Neural cell (in vitro differentiated cells): ENCODE measurements at regions not wholly inside any gene's neighbourhood (a gene's known extent, or its start where the extent isn't known, plus 50 kb on each side); places are given as distances from the start of the nearest gene placed in this dataset.

ENCODE experiments used
- H2AFZ ChIP-seq: fragments of 200-600, 300-800 bp; sonication (generic), shearing (Covaris generic); 2 replicates; pipeline ENCODE4 v1.6.0; 2014; ENCODE audit warnings: low read depth, mild to moderate bottlenecking, antibody characterized with exemption, low read length, moderate library complexity
- H3F3A ChIP-seq: fragments of 200-600 bp; shearing (Covaris generic); 2 replicates; pipeline ENCODE4 v1.6.1; 2016; ENCODE audit warnings: mild to moderate bottlenecking, moderate library complexity, mixed read lengths, antibody characterized with exemption, low read length; ENCODE audit not compliant: insufficient read depth, poor library complexity, severe bottlenecking
- H3K27ac ChIP-seq: fragments of 200-600, 300-800 bp; sonication (generic), shearing (Covaris generic); 2 replicates; pipeline ENCODE4 v1.5.1; 2014; ENCODE audit warnings: mild to moderate bottlenecking, low read length, moderate library complexity
- H3K27me3 ChIP-seq: fragments of 300-800, 200-600 bp; sonication (generic), shearing (Covaris generic); 2 replicates; pipeline ENCODE4 v1.6.0; 2014; ENCODE audit warnings: mild to moderate bottlenecking, low read depth, low read length, moderate library complexity; ENCODE audit not compliant: insufficient read depth
- H3K36me3 ChIP-seq: fragments of 300-800, 200-600 bp; sonication (generic), shearing (Covaris generic); 2 replicates; pipeline ENCODE4 v1.5.1; 2014; ENCODE audit warnings: mild to moderate bottlenecking, antibody characterized with exemption, low read length, moderate library complexity; ENCODE audit not compliant: insufficient read depth
- H3K4me2 ChIP-seq: fragments of 300-800, 200-600 bp; sonication (generic), shearing (Covaris generic); 2 replicates; pipeline ENCODE4 v1.6.0; 2014; ENCODE audit warnings: mild to moderate bottlenecking, low read length
- H3K4me3 ChIP-seq: fragments of 300-800, 200-600 bp; sonication (generic), shearing (Covaris generic); 2 replicates; pipeline ENCODE4 v1.5.1; 2014; ENCODE audit warnings: mild to moderate bottlenecking, low read length, moderate library complexity
- H3K79me2 ChIP-seq: fragments of 200-600 bp; shearing (Covaris generic); replicated peaks from 2 replicates; pipeline ENCODE4 v1.6.0; 2014; ENCODE audit warnings: mild to moderate bottlenecking, low read length, moderate library complexity; ENCODE audit not compliant: insufficient read depth
- H3K9ac ChIP-seq: fragments of 300-800, 200-600 bp; sonication (generic), shearing (Covaris generic); 2 replicates; pipeline ENCODE4 v1.6.1; 2016; ENCODE audit warnings: mild to moderate bottlenecking, low read length, mixed read lengths
- H3K9me2 ChIP-seq: fragments of 200-600 bp; shearing (Covaris generic); 2 replicates; pipeline ENCODE4 v1.6.1; 2016; ENCODE audit warnings: mild to moderate bottlenecking, low read length, mixed read lengths; ENCODE audit not compliant: insufficient read depth
- H3K9me3 ChIP-seq: fragments of 200-600, 300-800 bp; sonication (generic), shearing (Covaris generic); 2 replicates; pipeline ENCODE4 v1.6.1; 2016; ENCODE audit warnings: mild to moderate bottlenecking, mixed run types, low read length, moderate library complexity, mixed read lengths
- H4K20me1 ChIP-seq: fragments of 200-600 bp; shearing (Covaris generic); 2 replicates; pipeline ENCODE4 v1.6.1; 2016; ENCODE audit warnings: mild to moderate bottlenecking, mixed run types; ENCODE audit not compliant: insufficient read depth
- EP300 ChIP-seq: fragments of 450-650 bp; conservative IDR thresholded peaks from 2 replicates; pipeline ENCODE4 v1.6.1; 2014; ENCODE audit warnings: antibody characterized with exemption, mild to moderate bottlenecking, moderate library complexity; ENCODE audit not compliant: poor library complexity, severe bottlenecking
- EZH2 ChIP-seq: fragments of 200-600, 300-800 bp; shearing (Covaris generic), sonication (generic); IDR thresholded peaks from 2 replicates; pipeline ENCODE4 v1.6.1; 2014; ENCODE audit warnings: antibody characterized with exemption, low read length, borderline replicate concordance, mild to moderate bottlenecking; ENCODE audit not compliant: insufficient read depth, poor library complexity, severe bottlenecking
- MXI1 ChIP-seq: fragments of 450-650 bp; conservative IDR thresholded peaks from 2 replicates; pipeline ENCODE4 v1.6.1; 2014; ENCODE audit warnings: antibody characterized with exemption, mild to moderate bottlenecking; ENCODE audit not compliant: poor library complexity, severe bottlenecking
- POLR2AphosphoS5 ChIP-seq: IDR thresholded peaks from 2 replicates; pipeline ENCODE4 v1.6.1; 2012
- REST ChIP-seq: IDR thresholded peaks from 2 replicates; pipeline ENCODE4 v1.6.1; 2012; ENCODE audit warnings: borderline replicate concordance
- SMC3 ChIP-seq: fragments of 450-650 bp; conservative IDR thresholded peaks from 2 replicates; pipeline ENCODE4 v1.6.1; 2014; ENCODE audit warnings: antibody characterized with exemption, mild to moderate bottlenecking, moderate library complexity; ENCODE audit not compliant: poor library complexity
- TAF1 ChIP-seq: IDR thresholded peaks from 2 replicates; pipeline ENCODE4 v1.6.1; 2012; ENCODE audit warnings: low read depth

GRCh38 chr15:66940368-66940767, 125.0 kb upstream of the SMAD3 start:
- Histone ChIP-seq H3K9ac (no peak overlapping the region), H3K27me3 (no peaks in the 10 kb centered on the region), H3K4me3 (no peak overlapping the region), H3K9me2 (no peaks in the 10 kb centered on the region), H3K27ac (peak overlapping the region; percentile 30), H4K20me1 (no peaks in the 10 kb centered on the region), H3K36me3 (no peaks in the 10 kb centered on the region), H3K79me2 (no peaks in the 10 kb centered on the region), H3K4me2 (no peak overlapping the region), H3F3A (no peaks in the 10 kb centered on the region), H3K9me3 (no peaks in the 10 kb centered on the region), H2AFZ (no peak overlapping the region)
- TF ChIP-seq EP300 (peak; percentile 95), EZH2 (no peak), SMC3 (no peak), POLR2AphosphoS5 (peak; percentile 73)

DNA sequence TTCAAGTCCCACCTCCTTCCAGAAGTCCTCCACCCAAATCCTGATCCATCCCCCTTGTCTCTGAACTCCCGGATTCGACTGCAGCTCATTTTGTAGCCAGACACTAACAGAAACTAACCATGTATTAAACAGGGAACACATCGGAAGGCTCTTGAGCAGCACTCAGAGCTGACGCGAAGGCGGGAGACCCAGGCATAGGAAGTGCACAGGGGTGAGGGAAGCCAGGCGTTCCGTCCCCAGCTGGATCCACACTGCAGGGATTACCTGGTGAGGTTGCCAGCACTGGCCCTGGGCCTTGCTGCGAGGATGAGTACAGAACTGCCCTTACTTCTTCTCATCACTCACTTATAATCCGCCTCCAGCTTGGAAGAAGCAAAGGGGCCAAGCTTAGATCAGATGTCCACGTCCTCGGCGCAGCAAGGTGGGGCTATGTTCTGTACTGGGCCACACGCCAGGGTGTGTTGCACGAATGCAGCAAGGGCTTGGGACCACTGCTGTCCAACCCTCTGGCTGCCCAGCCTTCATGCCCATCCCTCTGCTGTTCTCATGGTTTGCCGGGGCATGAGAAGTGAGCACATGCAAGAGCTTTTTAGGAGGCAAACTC, 124.2 kb upstream of the SMAD3 start:
- no peak overlapping the region for H3K27ac ChIP-seq
- H3K9me2 ChIP-seq = no peaks in the 10 kb centered on the region
- H3K4me2 ChIP-seq = no peak overlapping the region
- H3K9ac ChIP-seq = no peak overlapping the region
- H3K9me3 ChIP-seq = no peaks in the 10 kb centered on the region
- no peaks in the 10 kb centered on the region for H3K36me3 ChIP-seq
- no peak overlapping the region for H3K4me3 ChIP-seq
- no peak overlapping the region for H2AFZ ChIP-seq
- no peaks in the 10 kb centered on the region for H4K20me1 ChIP-seq
- TF ChIP-seq POLR2AphosphoS5 (no peak), EZH2 (no peak), MXI1 (no peak), REST (no peak)
- no peaks in the 10 kb centered on the region for H3K79me2 ChIP-seq
- no peaks in the 10 kb centered on the region for H3F3A ChIP-seq
- H3K27me3 ChIP-seq = no peaks in the 10 kb centered on the region

- no peaks in the 10 kb centered on the region for H3K9me3 ChIP-seq
- no peaks in the 10 kb centered on the region for H3K36me3 ChIP-seq
- H3K79me2 ChIP-seq = no peaks in the 10 kb centered on the region
- no peaks in the 10 kb centered on the region for H4K20me1 ChIP-seq
- H3K27ac ChIP-seq = no peak overlapping the region
- no peak overlapping the region for H3K9ac ChIP-seq
- H3K9me2 ChIP-seq = no peaks in the 10 kb centered on the region
- no peaks in the 10 kb centered on the region for H3K27me3 ChIP-seq
- H3K4me3 ChIP-seq = no peak overlapping the region
- H3F3A ChIP-seq = no peaks in the 10 kb centered on the region
- TF ChIP-seq TAF1 (no peak), POLR2AphosphoS5 (no peak), EZH2 (no peak), EP300 (no peak)
- H3K4me2 ChIP-seq = no peak overlapping the region
- no peak overlapping the region for H2AFZ ChIP-seq
Observed at GRCh38 chr15:66941791-66942190, 123.6 kb upstream of the SMAD3 start.
